A549 (cell line): ENCODE measurements at regions not wholly inside any gene's neighbourhood (a gene's known extent, or its start where the extent isn't known, plus 50 kb on each side); places are given as distances from the start of the nearest gene placed in this dataset.
A peak's percentile ranks its signal among the peaks of the same experiment; 100 is the strongest.

Experiments used
- ATAC-seq, 2 experiments: fragments of 200-7000 bp in 1 of 2; fragments of >200 bp in 1 of 2; cut with Nextera tagmentation in 1 of 2; cut with Tn5 transposase in 1 of 2; 3 replicates each; pipeline versions ENCODE4 v1.8.0 to v1.9.1; 2018 to 2020; ENCODE audit warnings: mild to moderate bottlenecking in 1 of 2, moderate library complexity in 1 of 2
- CTCF ChIA-PET: fragments of 300-600 bp; sonication (Branson Sonifier 250); formaldehyde crosslinking; extraction: SDS; loops from one replicate; lab custom pipeline; 2021; ENCODE audit warnings: antibody characterized with exemption, inconsistent platforms; lab: Yijun Ruan, JAX
- POLR2A ChIA-PET: fragments of 350-600 bp; formaldehyde crosslinking; extraction: SDS; loops from one replicate; lab custom pipeline; 2021; ENCODE audit warnings: antibody characterized with exemption, inconsistent platforms; lab: Yijun Ruan, JAX
- DNase-seq, 2 experiments: peaks; one replicate each; pipeline versions ENCODE4 v3.0.0 to v3.0.0-alpha.2; 2011 to 2016; ENCODE audit warnings: low read depth in 1 of 2, low spot score in 1 of 2
- FAIRE-seq: peaks from 2 replicates; lab custom pipeline; 2011; peaks lifted over from hg19 to GRCh38; lab: Jason Lieb, UNC
- H3K27ac ChIP-seq, 2 experiments: fragments of >200 bp; sonication (Bioruptor Twin); formaldehyde crosslinking; 3 replicates each; pipeline ENCODE4 v1.5.1; 2016 to 2017
- H3K4me1 ChIP-seq: fragments of >200 bp; sonication (Bioruptor Twin); formaldehyde crosslinking; 3 replicates; pipeline ENCODE4 v1.6.1; 2016
- H3K4me2 ChIP-seq: fragments of >200 bp; sonication (Bioruptor Twin); formaldehyde crosslinking; 3 replicates; pipeline ENCODE4 v1.6.1; 2016
- H3K4me3 ChIP-seq: fragments of >200 bp; sonication (Bioruptor Twin); formaldehyde crosslinking; 3 replicates; pipeline ENCODE4 v1.5.1; 2016
- H3K9me3 ChIP-seq: fragments of >200 bp; sonication (Bioruptor Twin); formaldehyde crosslinking; 3 replicates; pipeline ENCODE4 v1.6.1; 2016
- BCL3 ChIP-seq: fragments of >200 bp; sonication (Bioruptor Twin); formaldehyde crosslinking; IDR thresholded peaks from 3 replicates; pipeline ENCODE4 v1.6.1; 2016
- CBX2 ChIP-seq: fragments of 200-600 bp; sonication (generic); IDR thresholded peaks from 2 replicates; pipeline ENCODE4 v1.6.1; 2016; ENCODE audit warnings: low read depth, mild to moderate bottlenecking, borderline replicate concordance
- CBX8 ChIP-seq: fragments of 200-600 bp; sonication (generic); IDR thresholded peaks from 2 replicates; pipeline ENCODE4 v1.6.1; 2016
- CHD2 ChIP-seq: fragments of 150-350 bp; IDR thresholded peaks from 2 replicates; pipeline ENCODE4 v1.6.1; 2014; ENCODE audit warnings: low read length; ENCODE audit not compliant: partially characterized antibody
- CHD4 ChIP-seq: fragments of 200-600 bp; sonication (generic); IDR thresholded peaks from 2 replicates; pipeline ENCODE4 v1.6.1; 2016; ENCODE audit warnings: antibody characterized with exemption, mild to moderate bottlenecking, borderline replicate concordance
- E2F6 ChIP-seq: IDR thresholded peaks from 2 replicates; pipeline ENCODE4 v1.6.1; 2012; ENCODE audit warnings: low read depth, borderline replicate concordance
- ESRRA ChIP-seq: fragments of 150-350 bp; IDR thresholded peaks from 2 replicates; pipeline ENCODE4 v1.6.1; 2014; ENCODE audit warnings: mild to moderate bottlenecking, low read length, borderline replicate concordance
- GATA3 ChIP-seq: IDR thresholded peaks from 2 replicates; pipeline ENCODE4 v1.6.1; 2012; ENCODE audit warnings: borderline replicate concordance
- HDAC2 ChIP-seq: fragments of 200-600 bp; sonication (generic); IDR thresholded peaks from 2 replicates; pipeline ENCODE4 v1.6.1; 2016
- HEYL ChIP-seq: fragments of 250-450 bp; sonication (Bioruptor Pico); IDR thresholded peaks from 2 replicates; pipeline ENCODE4 v1.8.0; 2021; ENCODE audit warnings: mild to moderate bottlenecking, moderate library complexity
- HOXB5 ChIP-seq: fragments of 250-450 bp; sonication (Bioruptor Pico); IDR thresholded peaks from 2 replicates; pipeline ENCODE4 v1.5.0; 2020; ENCODE audit warnings: mild to moderate bottlenecking, moderate library complexity
- JUN ChIP-seq, 2 experiments: fragments of >200 bp; sonication (Bioruptor Twin); formaldehyde crosslinking; IDR thresholded peaks; 2 replicates in 1 of 2; 3 replicates in 1 of 2; pipeline ENCODE4 v1.6.1; 2016 to 2017
- KDM5A ChIP-seq: fragments of 200-600 bp; sonication (generic); IDR thresholded peaks from 2 replicates; pipeline ENCODE4 v1.6.1; 2016; ENCODE audit warnings: antibody characterized with exemption, mild to moderate bottlenecking
- MYC ChIP-seq: IDR thresholded peaks from 2 replicates; pipeline ENCODE4 v1.6.1; 2012; ENCODE audit warnings: mild to moderate bottlenecking, inconsistent platforms, low read length, improper control_type of control experiment, borderline replicate concordance
- NPAS2 ChIP-seq: fragments of 250-450 bp; sonication (Bioruptor Pico); IDR thresholded peaks from 2 replicates; pipeline ENCODE4 v1.8.0; 2022; ENCODE audit warnings: mild to moderate bottlenecking, moderate library complexity, borderline replicate concordance
- POLR2A ChIP-seq: IDR thresholded peaks from 2 replicates; pipeline ENCODE4 v1.6.1; 2012; ENCODE audit warnings: mild to moderate bottlenecking, low read length
- POLR2AphosphoS2 ChIP-seq: conservative IDR thresholded peaks from 2 replicates; pipeline ENCODE4 v1.6.1; 2012; ENCODE audit warnings: low read length, improper control_type of control experiment, inconsistent platforms
- RAD21 ChIP-seq, 2 experiments: fragments of >200 bp in 1 of 2; sonication (Bioruptor Twin) in 1 of 2; formaldehyde crosslinking in 1 of 2; IDR thresholded peaks in 1 of 2; conservative IDR thresholded peaks in 1 of 2; 2 replicates in 1 of 2; 3 replicates in 1 of 2; pipeline ENCODE4 v1.6.1; 2012 to 2018; ENCODE audit warnings: inconsistent platforms in 1 of 2
- SMC3 ChIP-seq: fragments of >200 bp; sonication (Bioruptor Twin); formaldehyde crosslinking; IDR thresholded peaks from 3 replicates; pipeline ENCODE4 v1.6.1; 2018; ENCODE audit warnings: inconsistent platforms
- SREBF2 ChIP-seq: fragments of 450-650 bp; IDR thresholded peaks from 2 replicates; pipeline ENCODE4 v1.6.1; 2014; ENCODE audit warnings: mild to moderate bottlenecking, moderate library complexity
- ZC3H11A ChIP-seq: fragments of 450-650 bp; IDR thresholded peaks from 2 replicates; pipeline ENCODE4 v1.6.1; 2014; ENCODE audit warnings: antibody characterized with exemption, mild to moderate bottlenecking
- ZNF302 ChIP-seq: fragments of 250-450 bp; sonication (Bioruptor Pico); IDR thresholded peaks from 2 replicates; pipeline ENCODE4 v1.9.0; 2021; ENCODE audit warnings: inconsistent platforms, mild to moderate bottlenecking, moderate library complexity
- WGBS: methylation state at CpG from one replicate; pipeline ENCODE4 v1.1.6; 2017; ENCODE audit errors: missing lambda C conversion rate; 5-methylcytosine and 5-hydroxymethylcytosine counted together
- TF ChIP-seq, protein P1 (sequence below): fragments of 250-450 bp; sonication (Bioruptor Pico); IDR thresholded peaks from 2 replicates; pipeline ENCODE4 v1.5.0; 2021; ENCODE audit warnings: mild to moderate bottlenecking, moderate library complexity, borderline replicate concordance
- TF ChIP-seq, protein P2 (sequence below): fragments of >200 bp; sonication (Bioruptor Twin); formaldehyde crosslinking; IDR thresholded peaks from 3 replicates; pipeline ENCODE4 v1.5.1; 2016
- TF ChIP-seq, protein P3 (sequence below): IDR thresholded peaks from 2 replicates; pipeline ENCODE4 v1.6.1; 2012

DNA sequence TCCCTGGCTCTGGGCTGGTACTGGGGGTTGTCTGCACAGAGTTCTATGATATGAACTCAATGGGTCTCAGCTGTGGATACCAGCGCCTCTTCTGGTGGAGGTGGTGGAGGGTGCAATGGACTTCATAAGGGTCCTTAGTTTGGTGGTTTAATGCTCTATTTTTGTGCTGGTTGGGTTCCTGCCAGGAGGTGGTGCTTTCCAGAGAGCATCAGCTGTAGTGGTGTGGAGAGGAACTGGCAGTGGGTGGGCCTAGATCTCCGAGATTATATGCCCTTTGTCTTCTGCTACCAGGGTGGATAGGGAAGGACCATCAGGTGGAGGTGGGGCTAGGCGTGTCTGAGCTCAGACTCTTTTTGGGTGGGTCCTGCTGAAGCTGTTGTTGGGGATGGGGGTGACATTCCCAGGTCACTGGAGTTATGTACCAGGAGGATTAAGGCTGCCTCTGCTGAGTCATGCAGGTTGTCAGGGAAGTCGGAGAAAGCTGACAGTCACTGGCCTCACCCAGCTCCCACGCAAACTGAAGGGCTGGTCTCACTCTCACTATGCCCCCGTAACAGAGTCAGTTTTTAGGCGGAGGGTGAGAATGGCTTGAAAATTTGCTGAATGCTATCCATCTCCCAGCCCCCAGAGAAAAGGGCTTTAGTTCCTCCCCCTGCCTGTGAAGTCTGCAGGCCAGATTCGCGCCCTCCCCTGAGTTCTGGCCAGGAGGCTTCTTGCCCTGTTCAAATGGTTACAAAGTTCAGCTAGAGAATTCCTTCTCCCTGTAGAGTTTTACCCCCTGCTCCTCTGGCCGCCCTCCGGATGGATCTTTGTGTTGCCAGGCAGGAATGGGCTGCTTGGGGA lies 902.9 kb downstream of the LTN1 start:
- Histone ChIP-seq H3K4me1 (no peaks in the 10 kb centered on the region), H3K9me3 (no peaks in the 10 kb centered on the region), H3K27ac (no peak overlapping the region), H3K4me2 (no peak overlapping the region), H3K4me3 (no peak overlapping the region)
- ATAC-seq = no peak
- POLR2A ChIA-PET = no interaction called here
- CTCF ChIA-PET = interaction anchor here (1.3 kb wide), 1 partner anchor 655 kb away, joined by 3 read pairs; no protein-coding TSS in a partner anchor
- no peak for FAIRE-seq
- WGBS = 59% methylated on average over 4 of the region's 11 CpGs
- peak in 1 of 2 experiments; percentile 4 for DNase-seq
- no peak for TF ChIP-seq CHD4
- TF ChIP-seq SREBF2 = no peak
- no peak for TF ChIP-seq RAD21 (conservative IDR thresholded peaks at IDR 0.05 in 1 of 2, IDR thresholded peaks at IDR 0.05 in 1 of 2)
- TF ChIP-seq E2F6 = no peak
- TF ChIP-seq ZNF302 = no peak
- no peak for TF ChIP-seq CHD2
- no peak for TF ChIP-seq KDM5A
- no peak for TF ChIP-seq JUN (IDR thresholded peaks at IDR 0.05)
- TF ChIP-seq, protein P1, sequence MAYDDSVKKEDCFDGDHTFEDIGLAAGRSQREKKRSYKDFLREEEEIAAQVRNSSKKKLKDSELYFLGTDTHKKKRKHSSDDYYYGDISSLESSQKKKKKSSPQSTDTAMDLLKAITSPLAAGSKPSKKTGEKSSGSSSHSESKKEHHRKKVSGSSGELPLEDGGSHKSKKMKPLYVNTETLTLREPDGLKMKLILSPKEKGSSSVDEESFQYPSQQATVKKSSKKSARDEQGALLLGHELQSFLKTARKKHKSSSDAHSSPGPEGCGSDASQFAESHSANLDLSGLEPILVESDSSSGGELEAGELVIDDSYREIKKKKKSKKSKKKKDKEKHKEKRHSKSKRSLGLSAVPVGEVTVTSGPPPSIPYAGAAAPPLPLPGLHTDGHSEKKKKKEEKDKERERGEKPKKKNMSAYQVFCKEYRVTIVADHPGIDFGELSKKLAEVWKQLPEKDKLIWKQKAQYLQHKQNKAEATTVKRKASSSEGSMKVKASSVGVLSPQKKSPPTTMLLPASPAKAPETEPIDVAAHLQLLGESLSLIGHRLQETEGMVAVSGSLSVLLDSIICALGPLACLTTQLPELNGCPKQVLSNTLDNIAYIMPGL (CRISPR knock-in tag) = no peak
- TF ChIP-seq, protein P2, sequence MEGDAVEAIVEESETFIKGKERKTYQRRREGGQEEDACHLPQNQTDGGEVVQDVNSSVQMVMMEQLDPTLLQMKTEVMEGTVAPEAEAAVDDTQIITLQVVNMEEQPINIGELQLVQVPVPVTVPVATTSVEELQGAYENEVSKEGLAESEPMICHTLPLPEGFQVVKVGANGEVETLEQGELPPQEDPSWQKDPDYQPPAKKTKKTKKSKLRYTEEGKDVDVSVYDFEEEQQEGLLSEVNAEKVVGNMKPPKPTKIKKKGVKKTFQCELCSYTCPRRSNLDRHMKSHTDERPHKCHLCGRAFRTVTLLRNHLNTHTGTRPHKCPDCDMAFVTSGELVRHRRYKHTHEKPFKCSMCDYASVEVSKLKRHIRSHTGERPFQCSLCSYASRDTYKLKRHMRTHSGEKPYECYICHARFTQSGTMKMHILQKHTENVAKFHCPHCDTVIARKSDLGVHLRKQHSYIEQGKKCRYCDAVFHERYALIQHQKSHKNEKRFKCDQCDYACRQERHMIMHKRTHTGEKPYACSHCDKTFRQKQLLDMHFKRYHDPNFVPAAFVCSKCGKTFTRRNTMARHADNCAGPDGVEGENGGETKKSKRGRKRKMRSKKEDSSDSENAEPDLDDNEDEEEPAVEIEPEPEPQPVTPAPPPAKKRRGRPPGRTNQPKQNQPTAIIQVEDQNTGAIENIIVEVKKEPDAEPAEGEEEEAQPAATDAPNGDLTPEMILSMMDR = no peak
- TF ChIP-seq HDAC2 = no peak
- no peak for TF ChIP-seq SMC3
- TF ChIP-seq ESRRA = no peak

GRCh38 chr21:28086861-28087581 lies 905.7 kb downstream of the LTN1 start:
- DNase-seq (no peak), ATAC-seq (no peak), FAIRE-seq (no peak)
- no peak overlapping the region for H3K4me3 ChIP-seq
- CTCF ChIA-PET = interaction anchor here (0.6 kb wide), 1 partner anchor 672 kb away, joined by 3 read pairs; no protein-coding TSS in a partner anchor
- POLR2A ChIA-PET = no interaction called here
- H3K9me3 ChIP-seq = no peaks in the 10 kb centered on the region
- no peak overlapping the region for H3K4me2 ChIP-seq
- no peaks in the 10 kb centered on the region for H3K4me1 ChIP-seq
- 19% methylated on average over 6 of the region's 6 CpGs for WGBS
- TF ChIP-seq JUN (IDR thresholded peaks at IDR 0.05) = no peak
- no peak for TF ChIP-seq POLR2A
- no peak for TF ChIP-seq GATA3
- TF ChIP-seq, protein P3, sequence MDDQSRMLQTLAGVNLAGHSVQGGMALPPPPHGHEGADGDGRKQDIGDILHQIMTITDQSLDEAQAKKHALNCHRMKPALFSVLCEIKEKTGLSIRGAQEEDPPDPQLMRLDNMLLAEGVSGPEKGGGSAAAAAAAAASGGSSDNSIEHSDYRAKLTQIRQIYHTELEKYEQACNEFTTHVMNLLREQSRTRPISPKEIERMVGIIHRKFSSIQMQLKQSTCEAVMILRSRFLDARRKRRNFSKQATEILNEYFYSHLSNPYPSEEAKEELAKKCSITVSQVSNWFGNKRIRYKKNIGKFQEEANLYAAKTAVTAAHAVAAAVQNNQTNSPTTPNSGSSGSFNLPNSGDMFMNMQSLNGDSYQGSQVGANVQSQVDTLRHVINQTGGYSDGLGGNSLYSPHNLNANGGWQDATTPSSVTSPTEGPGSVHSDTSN = no peak
- TF ChIP-seq POLR2AphosphoS2 = no peak
- TF ChIP-seq ZNF302 = no peak
- no peak for TF ChIP-seq BCL3
- TF ChIP-seq CBX8 = no peak
- TF ChIP-seq HOXB5 (CRISPR knock-in tag) = no peak
- TF ChIP-seq MYC = no peak
- no peak for TF ChIP-seq ZC3H11A
- TF ChIP-seq, protein P2 = no peak
- no peak for TF ChIP-seq CBX2
- no peak for TF ChIP-seq NPAS2
- TF ChIP-seq HEYL (CRISPR knock-in tag) = no peak
- H3K27ac ChIP-seq = no peak overlapping the region
